ENCODE measurements at regions not wholly inside any gene's neighbourhood (a gene's known extent, or its start where the extent isn't known, plus 50 kb on each side); places are given as distances from the start of the nearest gene placed in this dataset.
"Not testable (repeated sequence)": the region's sequence is repeated elsewhere in the genome, so short reads cannot be mapped to it uniquely, and the experiment has no call there.

- not testable (repeated sequence) for DNase-seq (ENCODE audit: low spot score)
Observed at GRCh38 chr2:76697439-76697838, 824.7 kb downstream of the LRRTM4 start.

GRCh38 chr2:76692908-76693307 is 829.3 kb downstream of the LRRTM4 start:
- DNase-seq (ENCODE audit: low spot score): no peak

DNA sequence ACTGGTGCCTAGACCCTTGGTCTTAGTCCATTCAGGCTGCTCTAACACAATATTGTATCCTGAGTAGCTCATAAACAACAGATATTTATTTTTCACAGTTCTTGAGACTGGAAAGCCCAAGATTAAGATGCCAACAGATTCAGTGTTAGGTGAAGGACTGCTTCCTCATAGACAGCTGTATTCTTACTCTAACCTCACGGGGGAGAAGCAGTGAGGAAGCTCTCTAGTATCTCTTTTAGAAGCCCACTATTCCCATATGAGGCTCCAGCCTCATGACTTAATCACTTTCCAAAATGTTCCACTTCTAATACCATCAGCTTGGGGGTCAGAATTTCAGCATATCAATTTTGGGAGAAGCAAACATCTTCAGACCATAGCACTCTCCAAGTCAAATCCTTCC is 833.4 kb downstream of the LRRTM4 start:
- DNase-seq (ENCODE audit: low spot score): no peak

GRCh38 chr2:76687923-76688322 is 834.3 kb downstream of the LRRTM4 start:
- no peak for DNase-seq (ENCODE audit: low spot score)

DNA sequence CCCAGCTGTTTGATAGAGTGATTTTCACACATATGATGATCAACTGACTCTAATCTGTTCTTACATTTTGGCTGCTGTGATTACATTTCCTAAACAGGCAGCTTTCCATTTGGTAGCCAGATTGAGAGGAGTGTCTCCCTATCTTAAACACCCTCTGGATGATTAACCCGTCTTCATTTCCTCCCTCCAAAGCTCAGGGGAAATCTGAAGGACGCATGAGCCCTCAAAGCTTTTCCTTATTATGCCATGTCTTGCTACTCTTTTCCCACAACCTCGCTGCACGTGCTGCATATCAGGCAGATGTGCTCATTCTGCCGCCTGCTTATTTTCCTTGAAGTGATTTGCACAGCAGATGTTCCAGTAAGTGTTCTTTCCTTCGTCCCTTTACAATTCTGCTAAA is 837.4 kb downstream of the LRRTM4 start:
- no peak for DNase-seq (ENCODE audit: low spot score)

DNA sequence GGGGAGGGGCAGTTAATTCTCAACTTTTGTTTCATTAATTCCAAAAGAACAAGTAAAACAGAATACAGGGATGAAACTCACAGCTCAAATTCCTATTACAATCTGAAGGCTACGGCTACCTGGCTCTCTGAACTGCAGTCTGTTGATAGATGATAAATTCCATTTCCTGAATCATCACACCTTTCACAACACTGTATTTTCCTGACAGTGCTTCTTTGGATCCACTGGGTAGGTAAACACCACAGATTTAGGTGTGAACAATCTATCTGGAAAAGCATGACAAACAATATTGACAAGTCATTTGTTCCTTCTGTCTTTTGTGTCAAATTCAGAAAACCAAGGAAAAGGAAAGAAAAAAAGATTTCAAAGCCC is 843.2 kb downstream of the LRRTM4 start:
- DNase-seq (ENCODE audit: low spot score): no peak

DNA sequence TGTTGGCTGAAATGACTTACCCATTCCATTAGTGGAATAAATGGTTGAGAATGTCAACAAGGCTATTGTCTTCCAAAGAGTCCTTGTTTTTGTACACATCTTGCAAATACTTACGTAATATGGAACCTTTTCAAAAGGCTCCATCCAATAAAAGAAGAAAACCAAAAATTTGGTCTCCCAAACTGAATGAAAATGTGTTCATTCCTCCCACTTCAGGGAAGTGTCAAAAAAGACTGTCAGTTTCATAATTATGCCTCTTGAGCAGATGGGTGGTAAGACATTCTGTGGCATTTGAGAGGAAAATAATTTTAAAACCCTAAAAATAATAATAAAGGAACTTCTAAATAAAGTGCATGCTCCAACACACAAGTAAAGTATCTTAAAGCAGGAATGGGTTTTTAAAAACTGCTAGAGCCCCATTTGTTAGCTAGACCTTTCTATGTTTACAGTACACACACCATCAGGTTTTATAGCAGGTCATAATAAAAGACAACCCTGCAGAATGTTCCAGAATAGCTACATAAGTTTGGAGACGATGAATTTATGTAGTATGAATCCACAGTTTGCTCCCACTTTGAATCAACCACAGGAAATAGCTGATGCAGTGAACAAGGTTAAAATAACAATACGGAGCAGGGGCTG is 843.7 kb downstream of the LRRTM4 start:
- no peak for DNase-seq (ENCODE audit: low spot score)

DNA sequence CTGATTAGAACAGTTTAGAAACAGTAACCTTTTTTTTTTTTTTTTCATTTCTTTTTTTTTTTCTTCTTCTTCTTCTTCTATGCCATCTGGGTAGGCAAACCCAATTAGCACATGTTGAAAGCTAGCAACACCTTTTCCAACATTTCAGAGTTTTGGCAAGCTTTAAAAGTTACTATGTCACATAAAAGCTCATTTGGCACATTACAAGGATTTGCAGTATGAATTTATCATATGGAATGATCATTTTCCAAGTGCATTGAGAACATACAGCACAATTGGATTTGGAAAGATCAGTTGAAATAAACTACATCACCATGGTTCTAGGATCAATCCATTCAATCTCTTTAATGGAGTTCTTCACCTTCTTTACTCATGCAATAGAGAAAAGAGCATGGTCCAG is 847.0 kb downstream of the LRRTM4 start:
- no peak for DNase-seq (ENCODE audit: low spot score)

DNA sequence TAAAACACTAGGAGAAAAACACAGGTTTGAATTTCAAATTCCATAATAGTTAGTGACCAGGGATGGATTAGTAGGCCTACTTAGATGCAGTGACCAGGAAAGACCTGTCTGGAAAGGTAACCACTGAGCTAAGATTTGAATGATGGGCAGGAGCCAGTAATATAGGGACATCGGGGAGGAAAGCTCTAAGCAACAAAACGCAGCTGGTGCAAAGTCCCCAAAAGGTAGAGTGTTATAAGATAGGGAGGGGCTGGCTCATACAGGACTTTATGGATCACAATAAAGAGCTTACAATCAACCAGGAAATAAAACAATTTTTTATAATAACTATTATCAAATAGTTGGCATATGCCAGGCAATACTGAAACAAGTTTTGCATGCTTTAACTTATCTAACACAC is 849.4 kb downstream of the LRRTM4 start:
- no peak for DNase-seq (ENCODE audit: low spot score)

DNA sequence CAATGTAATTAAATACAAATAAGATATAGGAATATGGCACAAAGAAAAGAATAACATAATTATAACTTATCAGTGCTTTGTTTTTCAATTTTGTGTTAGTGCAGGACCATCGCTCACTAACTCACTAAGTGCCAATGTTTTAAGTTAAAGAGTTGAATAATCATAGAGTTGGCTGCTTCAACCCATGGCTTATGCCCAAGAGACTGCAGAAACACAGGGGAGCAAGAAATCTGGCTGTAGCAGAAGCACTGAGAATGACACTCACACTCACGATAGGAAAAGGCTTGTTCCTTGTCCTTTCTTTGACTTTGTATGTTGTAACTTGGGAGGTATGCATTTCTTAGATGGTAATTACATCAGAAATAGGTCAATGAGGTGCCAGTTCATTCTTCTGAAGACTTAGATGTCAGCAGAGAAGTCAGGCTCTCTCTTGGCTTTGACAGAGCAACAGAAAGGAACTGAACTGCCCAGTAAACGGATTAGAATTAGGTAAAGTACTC is 852.2 kb downstream of the LRRTM4 start:
- no peak for DNase-seq (ENCODE audit: low spot score)

- no peak for DNase-seq (ENCODE audit: low spot score)
Observed at GRCh38 chr2:76668279-76668678, 853.9 kb downstream of the LRRTM4 start.

GRCh38 chr2:76667821-76668271 is 854.3 kb downstream of the LRRTM4 start:
- no peak for DNase-seq (ENCODE audit: low spot score)

DNA sequence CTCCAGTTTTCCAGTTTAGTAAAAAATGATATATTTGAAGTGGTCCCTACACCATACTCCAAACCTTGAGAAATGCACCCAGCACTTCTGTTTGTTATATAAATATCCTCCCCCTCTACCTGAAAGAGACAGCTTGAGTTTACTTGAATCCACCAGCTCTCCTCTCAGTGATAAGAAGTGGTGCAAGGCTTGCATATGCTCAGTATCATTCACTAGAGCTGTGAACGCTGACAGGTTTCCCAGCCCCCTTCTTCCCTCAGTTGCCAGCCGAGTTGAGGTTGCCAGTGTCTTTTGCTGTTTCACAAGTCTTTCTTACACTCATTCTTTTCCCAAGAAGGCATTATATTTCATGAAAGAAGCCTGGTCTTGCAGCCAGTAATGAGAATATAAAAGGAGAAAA is 880.0 kb downstream of the LRRTM4 start:
- no peak for DNase-seq (ENCODE audit: low spot score)

DNA sequence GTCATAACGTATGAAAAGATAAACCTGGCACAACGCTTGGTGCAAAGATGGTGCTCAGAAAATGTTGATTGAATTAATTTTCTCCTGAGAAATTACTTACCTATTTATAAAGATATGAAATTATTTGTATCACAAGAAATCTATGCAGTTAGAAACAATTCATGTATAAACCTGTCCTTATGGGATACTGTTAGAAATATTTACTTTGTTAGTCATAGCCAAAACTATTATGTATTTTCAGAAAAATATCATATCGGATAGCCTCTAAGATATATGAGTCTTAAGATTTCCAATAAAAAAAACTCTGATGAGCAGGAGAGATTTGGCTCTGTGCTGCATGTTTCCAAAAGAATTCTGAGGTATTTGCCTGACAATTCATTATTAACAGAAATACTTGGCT is 880.7 kb downstream of the LRRTM4 start:
- no peak for DNase-seq (ENCODE audit: low spot score)

GRCh38 chr2:76640905-76641304 is 881.3 kb downstream of the LRRTM4 start:
- no peak for DNase-seq (ENCODE audit: low spot score)

- DNase-seq (ENCODE audit: low spot score): no peak
Observed at GRCh38 chr2:76639171-76639680, 883.0 kb downstream of the LRRTM4 start.

DNA sequence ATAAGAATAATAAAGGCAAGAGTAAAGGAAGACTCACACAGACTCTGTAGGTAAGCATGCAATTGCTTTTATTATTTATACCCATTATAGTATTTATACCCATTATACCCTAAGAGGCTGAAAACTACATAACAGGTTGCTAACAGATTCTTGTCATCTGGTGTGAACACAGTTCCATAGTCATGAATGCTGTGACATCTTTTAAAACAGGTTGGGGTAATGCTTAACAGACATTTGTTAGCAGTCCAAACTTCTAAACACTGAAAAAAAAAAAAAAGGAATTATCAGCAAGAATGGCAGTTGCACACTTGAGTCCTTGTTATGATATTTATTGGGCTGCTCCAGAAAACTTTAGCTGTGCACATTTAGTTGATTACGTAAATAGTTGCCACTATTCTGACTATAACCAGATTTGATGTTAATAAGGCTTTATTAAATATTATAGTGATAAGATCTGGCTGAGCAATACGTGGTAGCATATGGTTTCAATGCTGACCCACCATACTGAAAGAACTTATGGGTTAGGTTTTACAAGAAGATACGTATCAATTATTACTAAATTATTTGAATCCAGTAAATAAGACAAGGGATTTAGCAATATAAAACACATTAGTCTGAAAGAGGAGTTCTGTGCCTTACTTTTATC is 888.8 kb downstream of the LRRTM4 start:
- DNase-seq (ENCODE audit: low spot score): no peak

GRCh38 chr2:76625101-76625500 is 897.1 kb downstream of the LRRTM4 start:
- DNase-seq (ENCODE audit: low spot score): no peak

DNA sequence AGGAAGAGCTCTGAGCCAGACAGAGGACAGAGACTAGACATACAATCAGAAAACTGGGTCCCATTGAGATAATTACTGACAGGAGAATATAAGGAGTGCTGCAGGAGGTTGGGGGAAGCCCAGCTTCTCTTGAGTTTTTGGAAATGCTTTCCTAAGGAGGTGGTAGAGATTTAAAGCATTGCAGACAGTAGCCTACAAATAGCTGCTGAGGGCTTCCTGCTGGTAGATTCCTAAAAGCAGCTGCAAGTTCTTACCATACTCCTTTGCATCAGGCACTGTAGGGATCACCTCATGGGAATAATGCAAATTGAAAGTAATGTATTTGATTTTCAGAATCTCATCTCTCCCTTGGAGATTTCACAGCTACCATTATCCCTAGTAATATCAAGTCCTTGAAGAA is 902.6 kb upstream of the GCFC2 start:
- DNase-seq (ENCODE audit: low spot score): no peak

DNA sequence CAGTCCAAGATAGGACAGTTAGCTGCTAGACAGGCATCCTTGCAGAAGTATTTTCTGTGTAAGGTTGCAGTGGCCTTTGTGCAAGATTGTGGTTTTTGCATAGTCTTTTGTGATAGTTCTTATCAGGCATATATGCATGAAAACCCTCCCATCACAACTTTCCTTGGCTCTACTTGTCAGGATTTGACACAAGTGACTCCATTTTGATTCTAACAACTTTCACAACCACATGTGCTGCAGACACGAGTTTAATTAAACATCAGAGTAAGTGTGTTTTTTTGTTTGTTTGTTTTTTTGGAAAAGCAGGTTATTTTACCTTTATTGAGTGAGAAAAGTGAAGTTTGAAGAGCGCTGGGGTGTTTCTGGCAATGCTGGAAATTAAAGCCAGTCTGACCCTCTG is 902.0 kb upstream of the GCFC2 start:
- DNase-seq (ENCODE audit: low spot score): no peak

DNA sequence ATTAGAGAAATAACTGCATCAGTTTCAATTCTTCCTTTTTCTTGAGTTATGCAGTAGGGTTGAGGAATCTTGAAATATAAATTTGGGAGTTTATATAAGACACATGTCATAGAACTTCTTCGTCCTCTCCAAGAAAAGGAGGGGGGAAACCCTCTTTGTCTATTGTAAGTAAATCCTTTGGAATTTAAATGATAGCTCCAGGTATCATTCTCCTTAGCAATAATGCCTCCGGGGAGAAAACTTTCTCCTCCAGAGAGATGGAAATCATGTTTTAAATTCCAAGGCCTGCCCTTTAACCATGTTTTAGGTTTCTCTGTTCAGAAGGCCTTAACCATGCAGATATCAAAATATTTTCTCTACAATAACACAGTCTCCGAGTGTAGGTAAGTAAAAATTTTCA is 899.7 kb upstream of the GCFC2 start:
- no peak for DNase-seq (ENCODE audit: low spot score)

GRCh38 chr2:76599732-76600368 is 889.1 kb upstream of the GCFC2 start:
- DNase-seq (ENCODE audit: low spot score): peak; percentile 85

DNA sequence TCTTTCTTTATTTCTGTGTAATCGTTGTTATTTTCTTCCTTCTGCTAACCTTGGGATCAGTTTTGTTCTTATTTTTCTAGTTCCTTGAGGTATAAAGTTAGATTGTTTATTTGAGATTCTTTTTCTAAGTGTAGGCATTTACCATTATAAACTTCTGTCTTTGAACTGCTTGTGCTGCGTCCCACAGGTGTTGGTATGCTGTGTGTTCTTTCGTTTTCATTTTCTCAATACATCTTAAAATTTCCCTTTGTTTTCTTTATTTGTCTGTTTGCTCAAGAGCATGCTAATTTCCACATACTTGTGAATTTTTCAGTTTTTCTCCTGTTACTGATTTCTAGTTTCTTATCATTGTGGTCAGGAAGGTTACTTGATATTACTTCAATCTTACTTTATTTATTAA is 873.8 kb upstream of the GCFC2 start:
- no peak for DNase-seq (ENCODE audit: low spot score)
